MV-4-11 (cell line): ENCODE measurements at regions not wholly inside any gene's neighbourhood (a gene's known extent, or its start where the extent isn't known, plus 50 kb on each side); places are given as distances from the start of the nearest gene placed in this dataset.
"Not testable (repeated sequence)": the region's sequence is repeated elsewhere in the genome, so short reads cannot be mapped to it uniquely, and the experiment has no call there.

Experiments
- DNase-seq: peaks from one replicate; lab custom pipeline; 2025; lab: John Stamatoyannopoulos, UW

- DNase-seq, result peak; percentile 92
Observed at GRCh38 chr5:124963236-124963919, 216.9 kb upstream of the ZNF608 start.

- not testable (repeated sequence) for DNase-seq
Observed at GRCh38 chr5:124966741-124967140, 220.3 kb upstream of the ZNF608 start.

- DNase-seq, result not testable (repeated sequence)
Observed at GRCh38 chr5:124970381-124970780, 223.9 kb upstream of the ZNF608 start.

GRCh38 chr5:124972703-124973102 is 226.3 kb upstream of the ZNF608 start:
- no peak for DNase-seq

- DNase-seq, result no peak
Observed at GRCh38 chr5:124973661-124974060, 227.2 kb upstream of the ZNF608 start.

GRCh38 chr5:124976086-124976485 is 229.6 kb upstream of the ZNF608 start:
- no peak for DNase-seq

- DNase-seq, result no peak
Observed at GRCh38 chr5:124979251-124979650, 232.8 kb upstream of the ZNF608 start.

GRCh38 chr5:124980163-124980941 is 233.9 kb upstream of the ZNF608 start:
- DNase-seq, result no peak

GRCh38 chr5:124981901-124982300 is 235.5 kb upstream of the ZNF608 start:
- no peak for DNase-seq

- no peak for DNase-seq
Observed at GRCh38 chr5:124986170-124986569, 239.7 kb upstream of the ZNF608 start.

GRCh38 chr5:124986667-124987066 is 240.2 kb upstream of the ZNF608 start:
- peak; percentile 35 for DNase-seq

- DNase-seq, result not testable (repeated sequence)
Observed at GRCh38 chr5:124987786-124988185, 241.3 kb upstream of the ZNF608 start.

GRCh38 chr5:124990723-124991122 is 244.3 kb upstream of the ZNF608 start:
- no peak for DNase-seq

- DNase-seq, result no peak
Observed at GRCh38 chr5:124995421-124995820, 249.0 kb upstream of the ZNF608 start.

GRCh38 chr5:124996023-124996763 is 249.8 kb upstream of the ZNF608 start:
- no peak for DNase-seq

GRCh38 chr5:124996764-124997077 is 250.3 kb upstream of the ZNF608 start:
- no peak for DNase-seq

- DNase-seq, result no peak
Observed at GRCh38 chr5:124997186-124997893, 250.9 kb upstream of the ZNF608 start.

GRCh38 chr5:124998520-124998919 is 252.1 kb upstream of the ZNF608 start:
- no peak for DNase-seq

GRCh38 chr5:125002727-125003598 is 256.5 kb upstream of the ZNF608 start:
- peak; percentile 59 for DNase-seq

- peak; percentile 4 for DNase-seq
Observed at GRCh38 chr5:125004009-125004408, 257.6 kb upstream of the ZNF608 start.

GRCh38 chr5:125005266-125005665 is 258.8 kb upstream of the ZNF608 start:
- DNase-seq, result peak; percentile 62
